Erythroblast (primary cell): ENCODE measurements at regions not wholly inside any gene's neighbourhood (a gene's known extent, or its start where the extent isn't known, plus 50 kb on each side); places are given as distances from the start of the nearest gene placed in this dataset.

Experiments
- GATA1 ChIP-seq: IDR thresholded peaks from 2 replicates; pipeline ENCODE4 v1.6.1; 2011; ENCODE audit warnings: low read depth, mild to moderate bottlenecking, control low read depth, low read length, moderate library complexity
- POLR2A ChIP-seq: IDR thresholded peaks from 2 replicates; pipeline ENCODE4 v1.6.1; 2011; ENCODE audit warnings: mild to moderate bottlenecking, low read length

DNA sequence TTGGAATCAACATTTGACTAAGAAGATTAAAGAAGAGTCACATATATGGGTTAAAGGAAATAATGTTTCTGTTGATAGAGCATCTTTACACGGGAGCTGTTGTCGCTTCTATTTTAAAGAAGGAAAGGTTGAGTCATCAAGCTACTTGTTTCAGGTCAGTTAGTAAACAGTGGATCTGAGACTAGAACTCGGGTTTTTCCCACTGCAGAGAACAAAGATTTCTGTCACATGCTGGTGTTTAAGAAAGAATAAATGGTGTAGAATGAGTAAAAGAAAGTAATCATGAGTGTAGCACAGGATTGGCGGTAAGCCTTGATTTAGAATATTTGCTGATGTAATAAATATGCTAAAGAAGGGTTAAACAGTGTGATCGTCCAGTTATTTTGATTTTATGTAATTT lies 455.5 kb downstream of the AEBP2 start:
- TF ChIP-seq POLR2A (no peak), GATA1 (no peak)
